ENCODE measurements at regions not wholly inside any gene's neighbourhood (a gene's known extent, or its start where the extent isn't known, plus 50 kb on each side); places are given as distances from the start of the nearest gene placed in this dataset.
"Not testable (repeated sequence)": the region's sequence is repeated elsewhere in the genome, so short reads cannot be mapped to it uniquely, and the experiment has no call there.

DNA sequence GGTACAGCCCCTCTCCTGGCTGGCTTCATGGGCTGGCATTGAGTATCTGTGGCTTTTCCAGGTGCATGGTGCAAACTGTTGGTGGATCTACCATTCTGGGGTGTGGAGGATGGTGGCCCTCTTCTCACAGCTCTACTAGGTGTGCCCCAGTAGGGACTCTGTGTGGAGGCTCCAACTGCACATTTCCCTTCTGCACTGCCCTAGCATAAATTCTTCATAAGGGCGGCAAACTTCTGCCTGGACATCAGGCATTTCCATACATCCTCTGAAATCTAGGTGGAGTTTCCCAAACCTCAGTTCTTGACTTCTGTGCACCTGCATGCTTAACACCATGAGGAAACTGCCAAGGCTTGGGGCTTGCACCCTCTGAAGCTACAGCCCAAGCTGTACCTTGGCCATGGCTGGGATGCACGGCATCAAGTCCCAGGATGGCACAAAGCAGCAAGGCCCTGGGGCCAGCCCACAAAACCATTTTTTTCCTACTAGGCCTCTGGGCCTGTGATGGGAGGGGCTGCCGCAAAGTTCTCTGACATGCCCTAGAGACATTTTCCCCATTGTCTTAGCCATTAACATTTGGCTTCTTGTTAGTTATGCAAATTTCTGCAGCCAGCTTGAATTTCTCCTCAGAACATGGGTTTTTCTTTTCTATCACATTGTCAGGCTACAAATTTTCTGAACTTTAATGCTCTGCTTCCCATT, 83.4 kb upstream of the ECI2 start:
- intact Hi-C loops (cut with micrococcal nuclease) = not testable (repeated sequence)

DNA sequence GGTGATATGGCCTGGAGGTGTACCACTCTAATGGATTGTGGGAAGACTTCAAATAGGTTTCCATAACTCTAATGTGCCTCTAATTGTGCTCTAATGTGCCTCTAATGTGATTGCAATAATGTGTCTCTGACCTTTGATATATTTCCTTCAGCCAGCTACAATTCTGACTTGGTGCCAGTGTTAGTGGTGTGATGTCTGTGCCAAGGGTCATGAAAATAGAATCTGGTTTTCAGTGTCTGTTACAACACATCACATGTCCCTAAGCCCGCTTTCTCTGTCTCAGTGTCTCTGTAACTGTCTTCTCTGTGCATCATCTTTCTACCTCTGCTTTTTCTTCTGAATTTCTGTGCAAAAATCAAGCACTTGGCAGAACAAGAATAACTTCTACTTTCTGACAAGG, 77.2 kb upstream of the ECI2 start:
- intact Hi-C loops (cut with micrococcal nuclease) = no loop called here

DNA sequence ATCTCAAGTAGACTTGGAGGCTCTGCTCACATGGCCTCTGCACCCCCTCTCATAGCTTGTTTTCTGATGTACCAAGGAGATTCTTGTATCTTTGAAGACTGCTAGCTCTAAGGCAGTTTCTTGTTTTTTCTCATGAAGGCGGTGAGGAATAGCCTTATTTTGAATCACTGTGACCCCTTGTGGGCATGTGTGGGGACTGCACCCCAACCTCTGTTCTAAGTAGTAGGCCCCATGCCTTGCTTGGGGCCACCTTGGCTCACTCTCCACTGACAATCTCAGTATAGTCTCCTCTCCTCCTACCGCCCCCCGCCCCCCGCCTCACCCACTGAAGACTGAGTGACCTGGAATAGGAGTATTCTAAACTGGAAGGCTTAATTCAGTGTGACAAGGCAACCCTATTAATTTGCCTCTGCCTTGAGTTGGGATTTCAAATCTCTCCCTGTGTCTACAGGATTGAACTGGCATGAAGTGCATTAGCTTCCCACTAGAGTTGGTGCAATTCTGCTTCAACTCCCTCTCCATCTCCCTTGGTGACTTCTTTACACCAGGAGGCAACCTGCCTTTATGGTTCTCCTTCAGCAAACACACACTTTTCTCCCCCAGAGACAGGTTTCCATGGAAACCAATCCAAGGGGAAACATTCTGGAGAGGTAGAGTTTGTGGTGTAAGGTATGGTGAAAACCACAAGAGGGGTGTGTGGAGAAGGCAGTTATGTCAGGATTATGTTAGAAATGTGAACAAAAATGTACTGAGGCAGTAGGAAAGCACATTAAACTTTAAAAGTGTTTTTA, 75.4 kb upstream of the ECI2 start:
- intact Hi-C loops (cut with micrococcal nuclease) = loop anchor here (1.0 to 2.0 kb wide), 3 partner anchors 54 to 156 kb away; no protein-coding TSS in a partner anchor

DNA sequence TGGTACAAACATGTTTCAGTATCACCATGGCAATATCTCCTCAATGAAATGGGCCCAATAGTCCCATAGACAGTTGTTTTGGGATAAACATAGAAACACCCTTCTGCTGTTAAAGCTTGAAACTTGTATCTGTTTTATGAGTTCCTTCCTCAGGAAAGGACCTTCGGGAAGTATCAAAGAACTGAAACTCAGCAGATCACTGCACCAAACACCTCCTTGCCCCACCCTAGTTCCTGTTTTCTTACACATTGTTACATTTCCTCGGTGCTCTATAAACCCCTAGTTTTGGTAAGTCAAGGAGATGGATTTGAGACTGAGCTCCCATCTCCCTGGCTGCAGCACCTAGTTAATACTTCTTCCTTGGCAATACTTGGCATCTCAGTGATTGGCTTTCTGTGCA, 73.8 kb upstream of the ECI2 start:
- intact Hi-C loops (cut with micrococcal nuclease) = no loop called here

DNA sequence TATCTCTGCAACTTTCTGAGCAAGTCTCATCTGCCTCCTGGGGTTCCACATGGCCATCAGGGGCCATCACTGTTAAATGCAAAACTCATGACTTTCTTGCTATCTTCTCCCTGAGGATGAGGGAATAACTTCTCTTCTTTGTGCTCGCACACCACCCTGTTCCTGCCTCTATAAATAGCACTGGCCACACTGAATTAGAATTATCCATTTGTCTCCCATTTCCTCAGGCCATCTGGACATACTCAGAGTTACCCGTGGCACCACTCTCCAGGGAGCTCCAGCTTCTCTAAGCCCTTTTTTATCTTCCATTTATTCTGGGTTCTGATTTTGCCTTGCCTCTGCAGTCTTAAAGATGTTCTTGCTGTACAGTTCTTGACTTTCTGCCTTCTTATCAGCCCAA, 72.8 kb upstream of the ECI2 start:
- intact Hi-C loops (cut with micrococcal nuclease) = no loop called here

DNA sequence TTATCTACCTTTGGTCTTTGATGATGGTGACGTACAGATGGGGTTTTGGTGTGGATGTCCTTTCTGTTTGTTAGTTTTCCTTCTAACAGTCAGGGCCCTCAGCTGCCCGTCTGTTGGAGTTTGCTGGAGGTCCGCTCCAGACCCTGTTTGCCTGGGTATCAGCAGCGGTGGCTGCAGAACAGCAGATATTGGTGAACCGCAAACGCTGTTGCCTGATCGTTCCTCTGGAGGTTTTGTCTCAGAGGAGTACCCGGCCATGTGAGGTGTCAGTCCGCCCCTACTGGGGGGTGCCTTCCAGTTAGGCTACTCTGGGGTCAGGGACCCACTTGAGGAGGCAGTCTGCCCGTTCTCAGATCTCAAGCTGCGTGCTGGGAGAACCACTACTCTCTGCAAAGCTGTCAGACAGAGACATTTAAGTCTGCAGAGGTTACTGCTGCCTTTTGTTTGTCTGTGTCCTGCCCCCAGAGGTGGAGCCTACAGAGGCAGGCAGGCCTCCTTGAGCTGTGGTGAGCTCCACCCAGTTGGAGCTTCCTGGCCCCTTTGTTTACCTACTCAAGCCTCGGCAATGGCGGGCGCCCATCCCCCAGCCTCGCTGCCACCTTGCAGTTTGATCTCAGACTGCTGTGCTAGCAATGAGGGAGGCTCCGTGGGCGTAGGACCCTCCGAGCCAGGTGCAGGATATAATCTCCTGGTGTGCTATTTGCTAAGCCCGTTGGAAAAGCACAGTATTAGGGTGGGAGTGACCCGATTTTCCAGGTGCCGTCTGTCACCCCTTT, 68.5 kb upstream of the ECI2 start:
- intact Hi-C loops (cut with micrococcal nuclease) = not testable (repeated sequence)

DNA sequence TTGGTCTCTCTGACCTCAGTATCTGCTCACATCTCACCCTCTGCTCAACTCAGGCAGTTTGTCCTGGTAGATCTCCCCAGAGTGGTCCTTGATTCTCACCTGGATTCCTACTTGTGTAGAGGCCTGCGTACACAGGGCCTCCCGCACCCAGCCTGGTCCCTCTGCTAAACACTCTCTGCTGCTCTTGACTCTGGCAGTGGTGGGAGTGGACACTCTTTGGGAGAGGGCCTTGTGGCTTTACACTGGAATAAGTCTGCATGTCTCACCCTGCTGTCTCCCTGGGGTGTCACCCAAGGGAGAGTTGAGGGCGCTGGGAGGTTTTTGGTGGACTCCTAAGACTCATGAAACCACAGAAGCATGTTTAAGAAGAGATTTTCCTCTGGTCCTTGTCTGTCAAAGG, 57.3 kb upstream of the ECI2 start:
- intact Hi-C loops (cut with micrococcal nuclease) = no loop called here

DNA sequence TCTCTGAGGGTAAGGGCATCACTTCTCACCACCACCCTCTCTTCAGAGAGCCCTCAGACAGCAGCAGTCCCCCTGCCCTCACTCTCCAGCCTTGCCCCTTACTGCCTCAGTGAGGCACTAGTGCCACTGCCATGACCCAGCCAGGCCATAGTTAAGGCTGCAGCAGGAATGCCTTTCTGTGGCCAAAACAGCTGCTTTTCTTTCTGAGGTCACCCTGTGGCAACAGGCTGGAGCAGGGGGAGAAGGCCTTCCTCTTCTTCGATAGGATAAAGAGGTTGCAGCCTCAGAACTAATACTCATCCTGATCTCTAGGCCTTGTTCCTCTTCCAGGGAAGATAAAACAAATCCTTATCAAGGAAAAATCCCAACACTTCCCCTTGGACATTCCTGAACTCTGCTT, 56.8 kb upstream of the ECI2 start:
- intact Hi-C loops (cut with micrococcal nuclease) = no loop called here

DNA sequence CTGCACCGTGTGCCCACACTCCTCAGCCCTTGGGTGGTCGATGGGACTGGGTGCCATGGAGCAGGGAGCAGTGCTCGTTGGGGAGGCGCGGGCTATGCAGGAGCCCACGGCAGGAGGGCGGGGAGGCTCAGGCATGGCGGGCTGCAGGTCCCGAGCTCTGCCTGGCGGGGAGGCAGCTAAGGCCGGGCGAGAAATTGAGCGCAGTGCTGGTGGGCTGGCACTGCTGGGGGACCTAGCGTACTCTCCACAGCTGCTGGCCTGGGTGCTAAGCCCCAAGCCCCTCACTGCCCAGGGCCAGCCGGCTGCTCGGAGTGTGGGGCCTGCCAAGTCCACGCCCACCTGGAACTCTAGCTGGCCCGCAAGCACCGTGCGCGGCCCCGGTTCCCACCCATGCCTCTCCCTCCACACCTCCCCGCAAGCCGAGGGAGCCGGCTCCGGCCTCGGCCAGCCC, 55.9 kb upstream of the ECI2 start:
- intact Hi-C loops (cut with micrococcal nuclease) = no loop called here

DNA sequence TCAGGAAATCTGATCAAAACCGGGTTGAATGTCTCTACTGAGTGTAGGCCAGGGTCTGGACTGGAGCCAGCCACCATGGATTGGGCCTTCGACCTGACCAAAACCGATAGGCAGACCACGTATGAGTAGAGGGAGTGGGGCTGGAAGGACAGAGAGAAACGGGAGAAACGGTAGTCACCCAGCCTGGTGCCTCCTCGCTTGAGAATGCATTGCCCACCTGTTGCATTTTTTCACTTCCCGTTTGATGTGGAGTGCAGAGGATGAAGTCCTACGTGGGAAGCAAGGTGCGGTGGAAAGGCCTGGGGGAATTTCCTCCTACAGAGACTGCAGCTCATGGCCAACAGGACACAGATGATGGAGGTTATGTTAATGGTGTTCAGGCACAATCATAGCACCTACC, 53.9 kb upstream of the ECI2 start:
- intact Hi-C loops (cut with micrococcal nuclease) = no loop called here

DNA sequence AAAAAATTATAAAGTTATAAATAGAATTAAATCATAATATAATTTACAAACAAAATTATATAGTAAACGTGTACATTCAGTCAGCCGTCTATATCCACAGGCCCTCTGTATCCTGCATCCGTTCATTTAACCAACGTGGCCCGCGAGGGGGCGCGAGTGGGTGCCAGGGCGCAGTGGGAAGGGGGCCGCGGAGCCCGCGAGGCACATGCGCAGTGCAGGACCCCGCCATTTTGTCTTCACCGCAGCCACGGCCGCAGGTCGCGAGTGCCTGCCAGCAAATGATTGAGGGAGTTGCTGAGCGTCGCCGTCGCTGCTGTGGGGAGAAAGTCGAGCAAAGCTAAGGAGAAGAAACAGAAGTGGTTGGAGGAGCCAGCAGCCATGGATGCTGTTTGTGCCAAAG, 53.4 kb upstream of the ECI2 start:
- intact Hi-C loops (cut with micrococcal nuclease) = no loop called here

DNA sequence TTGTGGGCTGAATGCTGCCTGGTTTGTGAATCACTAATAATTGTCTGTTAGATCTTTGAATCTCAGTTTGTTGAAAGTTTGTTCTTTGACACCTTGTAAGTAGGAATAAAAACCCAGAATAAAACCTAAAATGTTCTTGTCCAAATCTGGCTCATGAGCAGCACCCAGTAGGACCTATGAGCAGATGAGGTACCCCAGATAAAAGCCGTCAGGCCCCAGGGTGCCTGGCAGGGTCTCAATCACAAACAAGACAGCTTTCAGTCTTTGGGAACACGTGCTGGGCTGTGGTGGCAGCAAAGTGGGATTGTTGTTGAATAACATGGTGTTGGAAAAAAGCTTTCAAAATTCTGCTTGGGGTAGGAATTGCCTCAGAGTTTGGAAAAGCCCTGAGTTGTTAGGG, 52.1 kb upstream of the ECI2 start:
- intact Hi-C loops (cut with micrococcal nuclease) = no loop called here

DNA sequence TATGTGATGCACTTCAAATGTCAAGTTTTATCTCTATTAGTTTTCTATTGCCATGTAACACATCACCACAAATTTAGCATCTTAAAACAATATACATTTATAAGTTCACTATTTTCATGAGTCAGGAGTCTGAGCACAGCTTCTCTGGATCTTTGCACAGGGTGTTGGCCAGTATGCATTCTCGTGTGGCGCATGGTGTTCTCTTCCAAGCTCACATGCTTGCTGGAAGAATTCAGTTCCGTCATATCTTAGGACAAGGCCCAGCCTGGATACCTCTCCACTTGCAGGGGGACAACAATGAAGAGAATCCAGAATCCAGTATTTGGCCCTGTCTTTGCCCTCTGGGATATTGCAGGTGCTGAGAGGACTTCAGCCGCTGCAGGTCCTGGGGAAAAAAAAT, 51.0 kb upstream of the ECI2 start:
- intact Hi-C loops (cut with micrococcal nuclease) = no loop called here

DNA sequence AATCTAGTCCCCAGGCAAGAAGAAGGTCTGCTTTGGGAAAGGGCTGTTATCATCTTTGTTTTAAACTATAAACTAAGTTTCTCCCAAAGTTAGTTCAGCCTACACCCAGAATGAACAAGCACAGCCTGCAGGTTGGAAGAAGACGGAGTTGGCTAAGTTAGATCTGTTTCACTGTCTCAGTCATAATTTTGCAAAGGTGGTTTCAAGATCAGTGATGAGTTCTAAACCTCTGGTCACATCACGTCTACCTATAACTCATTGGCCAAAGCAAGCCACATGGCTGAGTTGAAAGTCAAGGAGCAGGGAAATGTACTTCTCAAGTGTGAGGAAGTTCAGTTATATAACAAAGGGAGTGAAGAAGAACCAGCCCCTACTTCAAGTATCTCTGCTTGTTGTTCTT, 50.5 kb upstream of the ECI2 start:
- intact Hi-C loops (cut with micrococcal nuclease) = no loop called here

DNA sequence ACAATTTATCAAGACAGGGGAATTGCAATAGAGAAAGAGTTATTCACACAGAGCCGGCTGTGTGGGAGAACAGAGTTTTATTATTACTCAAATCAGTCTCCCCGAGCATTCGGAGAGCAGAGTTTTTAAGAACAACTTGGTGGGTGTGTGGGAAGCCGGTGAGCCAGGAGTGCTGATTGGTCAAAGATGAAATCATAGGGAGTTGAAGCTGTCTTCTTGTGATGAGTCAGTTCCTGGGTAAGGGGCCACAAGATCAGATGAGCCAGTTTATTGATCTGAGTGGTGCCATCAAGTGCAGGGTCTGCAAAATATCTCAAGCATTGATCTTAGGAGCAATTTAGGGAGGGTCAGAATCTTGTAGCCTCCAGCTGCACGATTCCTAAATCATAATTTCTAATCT, 50.0 kb upstream of the ECI2 start:
- intact Hi-C loops (cut with micrococcal nuclease) = no loop called here

All from T-helper 1 cell treated with Interleukin-12 subunit alpha and Interleukin-12 subunit beta and Interleukin-4 antibody, amounts not matched to agents 30 ng/mL and 1 ng/mL, for 36 hours (primary cell).